A549 (cell line): ENCODE measurements at regions not wholly inside any gene's neighbourhood (a gene's known extent, or its start where the extent isn't known, plus 50 kb on each side); places are given as distances from the start of the nearest gene placed in this dataset.

Experiments
- RNF2 ChIP-seq: fragments of 200-600 bp; sonication (generic); IDR thresholded peaks from 2 replicates; pipeline ENCODE4 v1.6.1; 2016; ENCODE audit warnings: low read depth, mild to moderate bottlenecking, antibody characterized with exemption, moderate library complexity, borderline replicate concordance
- TF ChIP-seq, protein P1 (sequence below): fragments of 200-600 bp; sonication (generic); IDR thresholded peaks from 2 replicates; pipeline ENCODE4 v1.6.1; 2016; ENCODE audit warnings: antibody characterized with exemption, mild to moderate bottlenecking, moderate library complexity
- TF ChIP-seq, protein P2 (sequence below): fragments of >200 bp; sonication (Bioruptor Twin); formaldehyde crosslinking; IDR thresholded peaks from 3 replicates; pipeline ENCODE4 v1.5.1; 2016

DNA sequence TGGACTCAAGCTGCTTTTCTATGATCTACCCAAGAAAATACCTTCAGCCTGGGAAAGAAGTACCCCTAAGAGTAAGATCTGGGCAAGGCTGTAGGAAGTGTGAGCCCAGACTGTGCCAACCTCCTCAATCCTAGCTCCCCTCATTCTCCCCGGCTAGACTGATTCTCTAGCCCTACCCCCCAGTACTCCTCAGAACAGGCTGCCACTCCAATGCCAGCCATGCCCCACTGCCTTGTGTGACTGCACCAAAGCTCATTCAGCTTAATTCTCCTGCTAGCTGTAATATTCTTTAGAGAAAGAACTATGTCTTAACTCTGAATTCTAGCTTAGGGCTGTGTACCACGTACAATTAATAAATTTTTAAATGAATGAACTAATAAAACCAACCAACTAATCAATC is 92.6 kb upstream of the AKIP1 start:
- TF ChIP-seq, protein P1, sequence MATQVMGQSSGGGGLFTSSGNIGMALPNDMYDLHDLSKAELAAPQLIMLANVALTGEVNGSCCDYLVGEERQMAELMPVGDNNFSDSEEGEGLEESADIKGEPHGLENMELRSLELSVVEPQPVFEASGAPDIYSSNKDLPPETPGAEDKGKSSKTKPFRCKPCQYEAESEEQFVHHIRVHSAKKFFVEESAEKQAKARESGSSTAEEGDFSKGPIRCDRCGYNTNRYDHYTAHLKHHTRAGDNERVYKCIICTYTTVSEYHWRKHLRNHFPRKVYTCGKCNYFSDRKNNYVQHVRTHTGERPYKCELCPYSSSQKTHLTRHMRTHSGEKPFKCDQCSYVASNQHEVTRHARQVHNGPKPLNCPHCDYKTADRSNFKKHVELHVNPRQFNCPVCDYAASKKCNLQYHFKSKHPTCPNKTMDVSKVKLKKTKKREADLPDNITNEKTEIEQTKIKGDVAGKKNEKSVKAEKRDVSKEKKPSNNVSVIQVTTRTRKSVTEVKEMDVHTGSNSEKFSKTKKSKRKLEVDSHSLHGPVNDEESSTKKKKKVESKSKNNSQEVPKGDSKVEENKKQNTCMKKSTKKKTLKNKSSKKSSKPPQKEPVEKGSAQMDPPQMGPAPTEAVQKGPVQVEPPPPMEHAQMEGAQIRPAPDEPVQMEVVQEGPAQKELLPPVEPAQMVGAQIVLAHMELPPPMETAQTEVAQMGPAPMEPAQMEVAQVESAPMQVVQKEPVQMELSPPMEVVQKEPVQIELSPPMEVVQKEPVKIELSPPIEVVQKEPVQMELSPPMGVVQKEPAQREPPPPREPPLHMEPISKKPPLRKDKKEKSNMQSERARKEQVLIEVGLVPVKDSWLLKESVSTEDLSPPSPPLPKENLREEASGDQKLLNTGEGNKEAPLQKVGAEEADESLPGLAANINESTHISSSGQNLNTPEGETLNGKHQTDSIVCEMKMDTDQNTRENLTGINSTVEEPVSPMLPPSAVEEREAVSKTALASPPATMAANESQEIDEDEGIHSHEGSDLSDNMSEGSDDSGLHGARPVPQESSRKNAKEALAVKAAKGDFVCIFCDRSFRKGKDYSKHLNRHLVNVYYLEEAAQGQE, result no peak
- TF ChIP-seq, protein P2, sequence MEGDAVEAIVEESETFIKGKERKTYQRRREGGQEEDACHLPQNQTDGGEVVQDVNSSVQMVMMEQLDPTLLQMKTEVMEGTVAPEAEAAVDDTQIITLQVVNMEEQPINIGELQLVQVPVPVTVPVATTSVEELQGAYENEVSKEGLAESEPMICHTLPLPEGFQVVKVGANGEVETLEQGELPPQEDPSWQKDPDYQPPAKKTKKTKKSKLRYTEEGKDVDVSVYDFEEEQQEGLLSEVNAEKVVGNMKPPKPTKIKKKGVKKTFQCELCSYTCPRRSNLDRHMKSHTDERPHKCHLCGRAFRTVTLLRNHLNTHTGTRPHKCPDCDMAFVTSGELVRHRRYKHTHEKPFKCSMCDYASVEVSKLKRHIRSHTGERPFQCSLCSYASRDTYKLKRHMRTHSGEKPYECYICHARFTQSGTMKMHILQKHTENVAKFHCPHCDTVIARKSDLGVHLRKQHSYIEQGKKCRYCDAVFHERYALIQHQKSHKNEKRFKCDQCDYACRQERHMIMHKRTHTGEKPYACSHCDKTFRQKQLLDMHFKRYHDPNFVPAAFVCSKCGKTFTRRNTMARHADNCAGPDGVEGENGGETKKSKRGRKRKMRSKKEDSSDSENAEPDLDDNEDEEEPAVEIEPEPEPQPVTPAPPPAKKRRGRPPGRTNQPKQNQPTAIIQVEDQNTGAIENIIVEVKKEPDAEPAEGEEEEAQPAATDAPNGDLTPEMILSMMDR, result no peak
- TF ChIP-seq RNF2, result no peak
